Mucosa of stomach (tissue), 1 donor: ENCODE measurements at regions not wholly inside any gene's neighbourhood (a gene's known extent, or its start where the extent isn't known, plus 50 kb on each side); places are given as distances from the start of the nearest gene placed in this dataset.
"Not testable (repeated sequence)": the region's sequence is repeated elsewhere in the genome, so short reads cannot be mapped to it uniquely, and the experiment has no call there.

Experiments
- H3K27me3 ChIP-seq: one replicate; pipeline ENCODE4 v1.7.0; 2013; ENCODE audit warnings: mild to moderate bottlenecking, low read length; ENCODE audit not compliant: control insufficient read depth, insufficient read depth
- H3K36me3 ChIP-seq: one replicate; pipeline ENCODE4 v1.7.0; 2013; ENCODE audit warnings: low read length; ENCODE audit not compliant: control insufficient read depth, insufficient read depth
- H3K4me1 ChIP-seq: one replicate; pipeline ENCODE4 v1.7.0; 2013; ENCODE audit warnings: mild to moderate bottlenecking, low read length; ENCODE audit not compliant: control insufficient read depth, insufficient read depth
- H3K4me3 ChIP-seq: one replicate; pipeline ENCODE4 v1.7.0; 2013; ENCODE audit warnings: low read length
- H3K9ac ChIP-seq: one replicate; pipeline ENCODE4 v1.7.0; 2013; ENCODE audit warnings: mild to moderate bottlenecking, low read length, moderate library complexity
- H3K9me3 ChIP-seq: one replicate; pipeline ENCODE4 v1.7.0; 2013; ENCODE audit warnings: mild to moderate bottlenecking, low read length, moderate library complexity; ENCODE audit not compliant: control insufficient read depth
- donor health status: Pancreatic carcinoma.

GRCh38 chr4:33996075-33996718 lies 2248.1 kb downstream of the ARAP2 start:
- Histone ChIP-seq H3K4me3 (no peak overlapping the region), H3K36me3 (no peaks in the 10 kb centered on the region), H3K27me3 (no peaks in the 10 kb centered on the region), H3K9ac (no peak overlapping the region), H3K4me1 (no peaks in the 10 kb centered on the region), H3K9me3 (no peaks in the 10 kb centered on the region)

GRCh38 chr4:33998291-33998690 lies 2246.0 kb downstream of the ARAP2 start:
- Histone ChIP-seq H3K9ac (no peak overlapping the region), H3K27me3 (no peaks in the 10 kb centered on the region), H3K9me3 (no peaks in the 10 kb centered on the region), H3K4me1 (no peaks in the 10 kb centered on the region), H3K4me3 (no peak overlapping the region), H3K36me3 (no peaks in the 10 kb centered on the region)

DNA sequence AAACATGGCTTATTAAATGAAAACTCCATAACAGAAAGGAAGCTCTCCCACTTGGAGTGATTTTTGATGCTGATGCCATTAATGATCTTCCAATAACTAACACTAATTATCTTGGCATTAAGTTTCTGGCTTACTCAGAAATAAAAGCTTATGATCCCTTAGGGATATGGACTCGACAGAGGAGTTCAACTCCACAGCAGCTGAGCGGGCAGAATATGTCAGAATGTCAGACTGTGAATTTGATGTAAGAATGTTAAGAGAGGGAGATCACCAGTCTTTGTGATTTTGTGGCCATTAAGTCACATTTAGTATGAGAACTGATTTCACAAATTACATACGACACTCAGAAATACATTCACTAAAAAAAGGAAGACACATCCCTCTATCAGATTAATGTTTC lies 2244.0 kb downstream of the ARAP2 start:
- Histone ChIP-seq H3K36me3 (no peaks in the 10 kb centered on the region), H3K9ac (no peak overlapping the region), H3K4me3 (no peak overlapping the region), H3K27me3 (no peaks in the 10 kb centered on the region), H3K9me3 (no peaks in the 10 kb centered on the region), H3K4me1 (no peaks in the 10 kb centered on the region)

GRCh38 chr4:34006540-34006939 lies 2237.8 kb downstream of the ARAP2 start:
- not testable (repeated sequence) for H3K9me3 ChIP-seq, H3K4me1 ChIP-seq, H3K27me3 ChIP-seq, H3K9ac ChIP-seq, H3K36me3 ChIP-seq, H3K4me3 ChIP-seq

DNA sequence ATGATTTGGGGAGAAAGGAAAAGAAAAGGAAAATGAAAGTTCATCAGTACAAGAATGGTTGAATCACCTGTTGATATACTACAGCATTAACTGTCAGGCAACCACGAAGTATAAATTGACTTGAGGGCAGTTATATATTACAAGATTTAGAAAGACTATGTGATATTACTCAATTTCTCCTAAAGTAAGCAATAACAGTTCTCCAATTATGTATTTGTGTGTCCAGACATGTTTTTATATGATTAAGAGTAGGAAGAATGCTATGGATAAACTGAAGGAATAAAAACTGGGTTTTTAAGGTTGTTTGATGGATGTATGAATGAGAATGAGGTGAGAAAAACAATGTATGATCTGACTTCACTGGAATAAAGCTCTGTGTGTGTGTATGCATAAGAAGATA lies 2234.4 kb downstream of the ARAP2 start:
- Histone ChIP-seq H3K4me3 (no peak overlapping the region), H3K36me3 (no peaks in the 10 kb centered on the region)

GRCh38 chr4:34010751-34011519 lies 2233.4 kb downstream of the ARAP2 start:
- no peaks in the 10 kb centered on the region for H3K9me3 ChIP-seq
- no peak overlapping the region for H3K4me3 ChIP-seq
- H3K4me1 ChIP-seq, result no peaks in the 10 kb centered on the region
- H3K9ac ChIP-seq, result no peak overlapping the region
- H3K36me3 ChIP-seq, result no peaks in the 10 kb centered on the region
- no peaks in the 10 kb centered on the region for H3K27me3 ChIP-seq

More for the DNA sequence above, 2234.4 kb downstream of the ARAP2 start:
- no peaks in the 10 kb centered on the region for H3K4me1 ChIP-seq
- no peaks in the 10 kb centered on the region for H3K9me3 ChIP-seq
- H3K27me3 ChIP-seq, result no peaks in the 10 kb centered on the region
- no peak overlapping the region for H3K9ac ChIP-seq

- Histone ChIP-seq H3K4me3 (no peak overlapping the region), H3K4me1 (no peaks in the 10 kb centered on the region), H3K36me3 (no peaks in the 10 kb centered on the region), H3K27me3 (no peaks in the 10 kb centered on the region), H3K9me3 (no peaks in the 10 kb centered on the region), H3K9ac (no peak overlapping the region)
Observed at GRCh38 chr4:34035225-34035624, 2209.1 kb downstream of the ARAP2 start.

DNA sequence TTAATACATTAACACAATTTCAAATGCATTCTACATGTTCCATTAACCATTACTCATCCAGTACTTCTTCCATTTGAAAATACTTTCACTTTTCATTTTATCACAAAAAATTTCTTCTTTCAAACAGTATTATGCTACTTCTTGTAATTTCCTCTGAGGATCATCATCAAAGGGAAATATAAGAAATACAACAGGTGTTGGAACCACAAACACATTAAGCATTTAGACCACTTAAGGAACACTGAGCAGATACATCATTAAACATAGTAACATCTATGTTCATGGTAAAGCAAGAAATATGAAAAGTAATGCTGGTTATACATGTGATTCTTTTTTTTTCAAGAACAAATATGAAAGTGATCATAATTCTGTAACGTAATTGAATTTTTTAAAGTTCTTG lies 2207.0 kb downstream of the ARAP2 start:
- Histone ChIP-seq H3K9ac (no peak overlapping the region), H3K36me3 (no peaks in the 10 kb centered on the region), H3K9me3 (no peaks in the 10 kb centered on the region), H3K4me1 (no peaks in the 10 kb centered on the region), H3K27me3 (no peaks in the 10 kb centered on the region), H3K4me3 (no peak overlapping the region)

- no peaks in the 10 kb centered on the region for H3K36me3 ChIP-seq
- H3K27me3 ChIP-seq, result no peaks in the 10 kb centered on the region
- H3K4me3 ChIP-seq, result no peak overlapping the region
- H3K9ac ChIP-seq, result no peak overlapping the region
- no peaks in the 10 kb centered on the region for H3K4me1 ChIP-seq
- H3K9me3 ChIP-seq, result no peaks in the 10 kb centered on the region
Observed at GRCh38 chr4:34039766-34040165, 2204.5 kb downstream of the ARAP2 start.

DNA sequence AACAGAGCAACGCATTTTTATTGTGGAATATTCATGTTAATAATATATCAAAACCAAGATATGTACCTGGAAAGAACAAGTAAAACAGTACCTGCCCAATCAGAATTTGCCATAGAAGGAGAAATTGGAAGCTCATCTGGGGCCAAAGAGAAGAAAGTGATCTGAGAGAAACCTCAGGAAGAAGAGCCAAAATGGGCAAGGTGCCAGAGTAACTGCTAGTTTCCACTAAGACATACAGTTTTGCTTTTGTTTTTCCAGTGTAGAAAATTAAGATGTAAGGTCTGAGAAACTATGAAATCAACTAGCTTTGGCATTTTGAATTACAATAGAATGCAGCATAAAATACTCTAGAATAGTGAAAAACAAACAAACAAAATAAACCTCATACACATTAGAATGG lies 2201.2 kb downstream of the ARAP2 start:
- Histone ChIP-seq H3K4me1 (no peaks in the 10 kb centered on the region), H3K9ac (no peak overlapping the region), H3K36me3 (no peaks in the 10 kb centered on the region), H3K9me3 (no peaks in the 10 kb centered on the region), H3K27me3 (no peaks in the 10 kb centered on the region), H3K4me3 (no peak overlapping the region)

DNA sequence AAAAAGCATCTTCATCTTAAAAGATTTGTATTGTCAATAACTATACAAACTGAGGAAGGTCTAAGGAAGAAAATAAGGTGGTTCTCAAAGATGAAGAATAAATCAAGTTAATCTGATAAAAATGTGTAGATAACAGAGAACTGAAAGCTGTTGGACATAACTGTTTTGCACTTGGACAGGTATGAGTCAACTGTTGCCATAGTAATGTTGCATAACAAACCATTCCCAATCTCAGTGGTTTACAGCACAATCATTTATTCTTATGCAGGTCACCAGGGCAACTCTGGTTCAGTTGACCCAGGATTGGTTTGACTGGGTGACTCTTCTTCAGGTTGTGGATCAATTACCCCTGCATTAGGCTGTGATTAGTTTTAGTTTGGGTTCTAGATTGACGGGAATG lies 2197.7 kb downstream of the ARAP2 start:
- no peak overlapping the region for H3K9ac ChIP-seq
- no peaks in the 10 kb centered on the region for H3K36me3 ChIP-seq
- no peaks in the 10 kb centered on the region for H3K4me1 ChIP-seq
- H3K9me3 ChIP-seq, result no peaks in the 10 kb centered on the region
- no peaks in the 10 kb centered on the region for H3K27me3 ChIP-seq
- H3K4me3 ChIP-seq, result no peak overlapping the region

- H3K4me3 ChIP-seq, result no peak overlapping the region
- no peaks in the 10 kb centered on the region for H3K9me3 ChIP-seq
- H3K4me1 ChIP-seq, result no peaks in the 10 kb centered on the region
Observed at GRCh38 chr4:34047363-34047762, 2197.0 kb downstream of the ARAP2 start.

More at GRCh38 chr4:34047363-34047762, 2197.0 kb downstream of the ARAP2 start:
- H3K9ac ChIP-seq, result no peak overlapping the region
- H3K27me3 ChIP-seq, result no peaks in the 10 kb centered on the region
- no peaks in the 10 kb centered on the region for H3K36me3 ChIP-seq
